ENCODE measurements at regions not wholly inside any gene's neighbourhood (a gene's known extent, or its start where the extent isn't known, plus 50 kb on each side); places are given as distances from the start of the nearest gene placed in this dataset.

DNA sequence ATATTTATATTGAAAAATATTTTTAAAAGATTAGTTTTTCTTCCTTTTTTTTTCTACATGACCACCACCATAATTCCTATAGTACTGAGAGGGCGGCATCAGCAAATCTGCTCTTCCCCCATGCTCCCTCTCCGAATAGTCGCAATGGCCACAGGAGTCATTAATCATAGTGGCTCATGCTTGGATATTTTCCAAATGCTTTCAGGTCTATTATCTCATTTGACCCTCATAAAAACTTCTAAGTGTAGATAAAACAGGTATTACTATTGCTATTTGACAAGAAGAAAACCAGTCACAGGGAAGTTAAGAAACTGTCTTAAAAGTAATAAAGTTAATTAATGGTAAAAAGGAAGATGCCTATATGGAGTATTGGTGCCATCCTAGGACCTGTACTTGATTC, 440.7 kb downstream of the CMPK2 start:
- DNase-seq, result no peak

DNA sequence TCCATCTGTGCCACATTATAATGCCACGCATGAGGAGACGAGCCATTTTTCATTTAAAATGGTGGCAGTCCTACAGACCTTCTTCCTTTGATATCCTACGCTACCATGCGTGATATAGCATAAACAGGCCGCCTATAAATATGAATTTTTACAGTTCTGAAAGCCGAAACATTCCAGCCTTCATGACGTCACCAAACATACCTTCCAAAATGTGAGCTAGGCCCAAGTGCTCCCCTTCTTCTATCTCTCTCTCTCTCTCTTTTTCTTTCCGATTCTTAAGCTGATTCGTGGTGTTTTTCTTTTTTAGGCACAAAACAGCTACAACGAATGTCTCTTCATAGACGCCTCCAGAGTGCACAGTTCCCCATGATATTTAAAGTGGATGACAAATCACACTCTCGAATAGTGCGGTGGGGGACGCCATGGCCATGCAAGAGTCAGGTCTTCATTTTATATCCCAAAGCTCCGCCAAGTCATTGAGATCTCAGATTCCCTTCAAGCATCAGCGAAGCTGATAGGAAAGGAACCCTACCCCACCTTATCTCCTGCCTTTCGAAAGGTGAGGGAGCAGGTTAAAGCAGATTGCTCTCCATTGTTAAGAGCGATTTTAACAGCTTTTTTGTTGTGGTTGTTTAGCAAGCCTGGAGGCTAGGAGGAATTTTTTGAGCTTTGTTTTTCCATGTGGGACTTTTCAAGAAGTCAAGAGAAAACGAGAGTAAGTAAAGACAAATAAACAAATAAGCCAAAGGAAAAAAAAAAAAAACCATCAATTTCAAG, 436.3 kb downstream of the CMPK2 start:
- no peak for DNase-seq

DNA sequence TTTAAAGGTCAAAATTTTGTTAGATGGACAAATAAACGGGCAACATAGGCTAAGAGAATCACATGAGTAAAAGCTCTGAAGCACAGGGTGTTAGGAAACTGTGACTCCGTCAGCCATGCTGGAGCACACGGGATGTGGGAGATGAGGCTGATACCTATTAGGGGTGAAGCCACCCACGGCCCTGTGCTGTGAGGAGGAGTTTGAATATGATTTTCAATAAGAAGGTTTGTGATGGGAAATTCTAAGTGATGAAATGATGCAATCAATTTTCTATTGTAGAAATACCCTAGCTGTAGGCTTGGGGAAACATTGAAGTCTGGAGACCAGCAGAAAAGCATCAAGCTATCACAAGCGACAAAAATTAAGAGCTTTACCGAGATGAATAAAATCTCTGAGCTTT, 431.3 kb downstream of the CMPK2 start:
- DNase-seq, result no peak

DNA sequence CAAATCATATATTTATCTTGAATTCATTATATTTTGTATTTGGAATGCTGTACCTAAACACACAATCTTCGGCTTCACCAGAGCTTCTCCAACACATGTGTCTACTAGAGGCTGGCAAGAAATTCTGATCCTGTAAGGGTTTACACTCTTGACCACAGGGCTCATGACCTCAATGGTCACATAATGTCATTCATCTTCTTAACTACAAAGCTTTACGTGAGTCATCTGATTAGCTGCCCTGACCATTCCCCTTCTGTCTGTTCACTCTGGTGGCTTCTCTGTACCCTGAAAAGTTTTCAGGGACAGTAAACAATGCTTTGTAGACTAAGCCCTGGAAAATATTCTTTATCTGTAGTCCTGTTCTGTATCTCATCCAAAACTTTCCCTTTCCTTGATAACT, 423.9 kb downstream of the CMPK2 start:
- no peak for DNase-seq

DNA sequence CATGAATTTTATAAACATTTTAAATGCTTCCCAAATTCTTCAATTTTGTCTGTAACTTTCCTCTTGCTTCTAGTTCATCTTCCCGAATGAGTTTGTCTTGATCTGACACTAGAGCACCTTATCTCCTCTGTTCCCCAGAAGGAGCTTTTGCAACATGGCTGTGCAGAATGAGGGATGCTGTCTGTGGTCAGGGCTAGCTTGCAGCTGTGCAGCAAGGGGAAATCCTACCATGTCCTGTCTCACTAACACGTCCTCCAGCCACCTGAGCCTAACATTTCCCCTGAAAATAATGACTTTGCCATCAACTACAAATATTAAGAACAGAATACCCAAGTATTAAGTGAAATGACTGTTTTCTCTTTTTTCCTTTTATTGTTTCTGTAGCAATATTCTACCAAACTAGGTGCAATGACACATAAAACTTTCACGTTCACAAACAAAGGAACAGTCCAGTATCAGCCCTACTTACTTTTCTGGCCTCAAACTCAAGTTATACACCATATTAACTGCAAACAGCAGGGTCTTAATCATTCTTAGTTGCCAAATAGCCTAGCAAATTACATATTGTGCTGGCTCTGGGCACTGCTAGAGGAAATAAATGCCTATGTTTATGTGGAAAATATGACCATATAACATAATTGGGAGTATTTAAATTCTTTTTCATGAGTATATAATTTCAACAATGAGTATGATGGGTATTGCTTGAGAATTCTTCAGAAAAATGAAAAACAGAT, 423.3 kb downstream of the CMPK2 start:
- DNase-seq, result no peak

DNA sequence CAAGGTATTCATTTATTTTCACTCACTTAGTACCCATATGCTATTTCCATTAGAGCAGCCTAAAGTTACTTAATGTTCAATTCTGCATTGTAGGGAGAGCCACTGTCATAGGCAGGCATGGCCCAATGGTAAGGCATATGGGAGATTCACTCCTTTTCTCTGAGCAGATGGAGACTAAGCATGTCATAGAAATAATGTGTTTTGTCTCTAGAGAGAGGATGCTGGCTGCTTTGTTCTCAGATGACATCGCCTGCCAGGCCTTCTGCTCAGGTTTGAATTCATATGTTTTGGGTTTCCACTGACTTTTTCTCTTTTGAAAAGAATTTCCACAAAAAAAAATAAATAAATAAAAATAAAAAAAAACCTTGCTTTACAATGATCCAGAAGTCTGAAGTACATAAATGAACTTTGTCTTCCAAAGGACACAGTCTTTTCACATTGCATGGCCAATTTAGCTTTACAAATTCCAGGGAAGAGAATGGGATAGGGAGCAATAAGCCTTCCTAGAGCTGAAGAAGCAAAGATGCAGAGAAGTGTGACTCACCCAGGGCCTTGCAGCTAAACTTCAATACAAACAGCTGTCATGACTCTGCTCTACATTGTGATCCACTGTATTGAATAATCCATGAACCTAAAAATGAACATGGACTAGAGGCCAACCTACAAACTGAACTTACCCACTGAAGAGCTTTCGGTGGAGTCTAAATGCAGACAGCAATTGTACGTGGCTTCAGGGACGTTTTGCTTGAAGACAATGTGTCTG, 422.5 kb downstream of the CMPK2 start:
- no peak for DNase-seq

DNA sequence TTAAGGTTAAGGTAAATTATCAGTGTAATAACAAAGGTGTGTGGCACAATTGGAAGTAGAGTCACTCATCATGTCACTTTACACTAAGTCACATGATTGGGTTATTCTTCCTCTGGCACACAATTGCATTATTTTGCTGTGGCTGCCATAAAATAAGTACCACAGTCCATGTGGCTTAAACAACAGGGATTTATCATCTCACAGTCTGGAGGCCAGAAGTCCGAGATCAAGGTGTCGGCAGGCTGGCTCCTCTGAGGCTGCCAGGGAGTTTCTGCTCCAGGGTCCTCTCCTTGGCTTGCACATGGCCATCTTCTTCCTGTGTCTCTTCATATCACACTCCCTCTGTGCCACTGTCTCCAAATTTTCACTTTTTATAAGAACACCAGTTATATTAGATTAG, 421.2 kb downstream of the CMPK2 start:
- DNase-seq, result no peak

DNA sequence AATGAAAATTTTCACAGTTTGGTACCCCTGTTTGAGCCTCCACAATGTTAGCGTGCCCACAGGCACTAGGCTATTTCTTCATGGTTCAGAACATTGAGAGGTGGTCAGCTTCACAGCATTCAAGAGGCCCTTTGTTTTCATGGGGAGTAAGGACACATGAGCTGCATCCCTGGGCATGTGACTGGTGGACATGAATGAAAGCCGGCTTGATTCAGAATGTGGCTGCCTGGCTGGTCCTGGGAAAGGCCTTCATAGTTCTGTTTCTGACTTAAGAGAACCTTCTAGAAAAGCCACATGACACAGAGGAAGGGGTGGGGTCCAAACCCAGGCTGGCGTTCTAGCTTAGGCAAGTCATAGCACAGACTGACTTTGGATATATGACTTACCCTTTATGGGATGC, 420.6 kb downstream of the CMPK2 start:
- no peak for DNase-seq

DNA sequence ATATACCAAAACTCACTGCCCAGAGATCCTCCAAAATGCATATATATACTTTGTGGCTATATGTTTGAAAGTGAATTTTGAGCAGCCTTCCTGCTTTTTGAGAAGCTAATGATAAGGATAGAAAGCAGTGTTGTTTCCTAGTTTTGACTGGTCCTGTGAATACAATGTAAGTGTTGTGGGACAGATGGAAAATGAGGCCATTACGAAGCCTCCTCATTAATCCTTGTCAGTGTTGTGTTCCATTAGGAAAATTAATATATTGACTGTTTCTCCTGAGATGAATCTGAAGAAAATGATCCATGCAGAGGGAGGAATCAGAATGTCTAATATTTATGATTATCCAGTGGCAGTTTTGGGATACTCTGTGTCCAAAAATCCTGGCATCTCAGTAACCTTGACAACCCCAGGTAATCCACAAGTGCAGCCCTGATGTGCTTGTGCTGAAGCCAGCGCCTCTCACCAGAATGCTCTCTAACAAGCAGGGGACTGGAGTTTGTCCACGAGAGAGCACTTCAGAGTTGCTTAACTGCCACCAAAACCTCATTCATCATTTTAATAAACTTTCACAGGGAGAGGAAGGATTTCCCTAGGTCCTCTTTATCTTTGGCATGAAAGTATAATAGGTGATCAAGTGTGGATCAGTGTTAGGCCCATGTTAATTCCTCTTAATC, 418.6 kb downstream of the CMPK2 start:
- DNase-seq, result no peak

DNA sequence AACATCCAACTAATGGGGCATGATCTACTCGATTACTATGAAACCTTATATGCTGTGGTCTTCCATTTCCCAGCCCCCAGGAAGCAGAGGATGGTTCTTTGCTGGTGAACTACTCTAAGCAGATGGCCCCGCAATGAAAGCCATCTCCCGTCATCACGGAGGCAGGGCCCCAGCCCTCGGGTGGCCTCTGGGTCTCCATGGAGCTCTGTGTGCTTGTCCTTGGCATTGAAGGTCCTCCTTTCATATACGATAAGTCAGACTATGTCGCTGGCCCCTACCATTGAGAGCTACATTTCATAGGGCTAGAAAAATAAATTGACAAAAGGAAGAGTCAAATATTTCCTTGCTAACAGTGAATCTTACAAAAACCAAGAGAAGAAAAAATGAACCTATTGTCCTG, 416.8 kb downstream of the CMPK2 start:
- no peak for DNase-seq

DNA sequence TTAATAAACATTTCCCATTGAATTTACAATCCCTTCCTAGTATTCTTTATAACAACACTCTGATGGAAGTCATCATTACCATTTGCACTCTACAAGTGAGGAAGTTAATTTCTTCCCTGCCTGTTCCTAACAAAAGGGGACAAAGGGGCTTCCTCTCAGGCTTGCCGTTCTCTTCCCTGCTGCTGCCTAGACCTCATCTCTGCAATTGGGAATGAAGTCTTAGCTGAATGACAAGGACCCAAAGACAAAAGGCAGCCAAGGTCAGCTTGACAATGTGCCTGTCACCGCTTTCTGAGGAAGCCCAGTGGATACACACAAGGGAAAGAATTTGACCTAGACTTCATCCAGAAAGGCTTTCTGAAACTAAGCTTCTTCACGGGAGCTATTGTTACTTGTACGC, 416.4 kb downstream of the CMPK2 start:
- DNase-seq, result no peak

DNA sequence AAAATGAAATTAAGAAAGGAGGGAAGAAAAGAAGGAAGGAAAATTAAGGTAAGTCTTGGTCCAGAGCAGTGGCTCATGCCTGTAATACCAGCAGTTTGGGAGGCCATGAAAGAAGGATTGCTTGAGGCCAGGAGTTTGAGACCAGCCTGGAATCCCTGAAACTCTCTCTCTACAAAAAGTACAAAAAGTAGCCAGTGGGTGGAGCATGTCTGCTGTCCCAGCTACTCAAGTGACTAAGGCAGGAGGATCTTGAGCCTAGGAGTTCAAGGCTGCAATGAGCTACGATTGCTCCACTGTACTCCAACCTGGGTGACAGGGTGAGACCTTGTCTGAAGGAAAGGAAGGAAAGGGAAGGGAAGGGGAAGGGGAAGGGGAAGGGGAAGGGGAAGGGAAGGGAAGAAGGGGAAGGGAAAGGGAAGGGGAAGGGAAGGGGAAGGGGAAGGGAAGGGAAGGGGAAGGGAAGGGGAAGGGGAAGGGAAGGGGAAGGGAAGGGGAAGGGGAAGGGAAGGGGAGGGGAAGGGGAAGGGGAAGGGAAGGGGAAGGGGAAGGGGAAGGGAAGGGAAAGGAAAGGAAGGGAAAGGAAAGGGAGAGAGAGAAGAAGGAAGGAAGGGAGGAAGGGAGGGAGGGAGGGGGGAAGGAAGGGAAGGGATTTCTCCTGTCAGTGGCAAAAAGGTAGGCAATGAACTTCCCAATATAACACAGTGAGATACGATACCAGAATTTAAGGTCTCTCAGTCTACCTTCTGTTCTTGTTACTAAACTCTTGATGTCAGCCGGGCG, 412.8 kb downstream of the CMPK2 start:
- no peak for DNase-seq

DNA sequence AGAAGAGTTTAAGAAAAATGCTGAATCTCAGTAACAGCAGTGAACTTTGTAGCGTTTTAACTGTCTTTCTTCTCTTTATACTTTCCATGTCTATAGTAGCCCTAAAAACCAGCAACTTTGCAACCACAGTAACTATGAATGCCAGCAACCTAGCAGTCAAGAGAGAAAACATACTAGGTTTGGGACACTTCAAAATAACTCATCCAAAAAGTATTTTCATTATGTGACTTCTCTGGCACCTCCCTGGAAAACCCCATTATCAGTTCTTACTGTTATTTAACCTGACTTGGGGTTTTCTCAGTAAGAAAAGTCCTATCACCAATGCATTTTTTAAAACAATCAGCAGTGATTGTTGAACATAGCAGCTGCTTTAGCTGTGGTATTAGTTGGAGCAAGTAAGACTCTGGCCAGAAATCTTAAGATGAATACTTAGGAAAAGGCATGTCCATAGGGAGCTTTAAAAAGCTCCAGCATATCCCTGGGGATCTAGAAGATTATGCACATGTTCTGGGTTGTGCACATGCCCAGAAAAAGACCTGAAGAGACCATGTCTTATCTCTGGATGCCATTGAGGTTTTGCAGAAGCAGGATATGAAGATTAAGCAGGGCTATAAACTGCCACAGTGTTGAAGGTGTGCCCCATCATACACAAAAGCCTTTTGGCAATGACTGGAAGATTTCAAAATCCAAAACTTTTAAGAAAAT, 411.3 kb downstream of the CMPK2 start:
- DNase-seq, result no peak

DNA sequence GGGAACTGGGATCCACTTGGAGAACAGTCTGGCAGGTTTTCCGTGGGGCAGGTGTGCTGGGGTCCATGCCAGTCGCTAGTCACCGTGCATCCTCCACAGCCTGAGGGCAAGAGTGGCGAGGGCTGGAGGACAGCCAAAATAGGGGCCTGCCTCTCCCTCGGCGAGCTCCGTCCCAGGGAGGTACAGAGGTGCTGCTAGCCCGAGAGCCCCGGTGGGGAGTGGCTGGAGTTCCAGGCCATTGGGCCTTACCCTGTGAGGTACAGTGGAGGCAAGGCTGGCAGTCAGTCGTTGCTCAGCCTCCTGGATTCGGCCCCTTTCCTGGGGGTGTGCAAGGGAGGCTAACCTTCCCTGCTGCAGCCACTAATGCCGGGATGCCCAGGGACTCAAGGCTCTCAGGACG, 406.6 kb downstream of the CMPK2 start:
- DNase-seq, result no peak

DNA sequence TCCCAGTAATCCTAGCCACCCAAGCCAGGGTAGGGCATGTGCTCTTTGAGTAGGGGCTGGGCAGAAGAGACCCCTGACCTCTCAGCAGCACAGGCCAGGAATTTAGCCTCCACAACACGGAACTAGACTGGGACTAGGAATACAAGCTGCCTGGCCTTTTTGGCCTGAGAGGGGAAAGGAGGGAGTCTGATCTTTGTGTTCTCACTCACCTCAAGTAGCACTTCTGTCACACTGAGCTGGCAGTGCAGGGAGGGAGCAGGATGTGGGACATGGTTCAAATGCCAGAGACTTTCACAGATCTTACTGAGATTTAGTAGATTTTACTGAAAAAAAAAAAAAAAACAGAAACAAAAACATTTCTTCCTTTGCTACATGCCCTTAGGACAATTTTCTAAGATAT, 395.2 kb downstream of the CMPK2 start:
- DNase-seq, result no peak

DNA sequence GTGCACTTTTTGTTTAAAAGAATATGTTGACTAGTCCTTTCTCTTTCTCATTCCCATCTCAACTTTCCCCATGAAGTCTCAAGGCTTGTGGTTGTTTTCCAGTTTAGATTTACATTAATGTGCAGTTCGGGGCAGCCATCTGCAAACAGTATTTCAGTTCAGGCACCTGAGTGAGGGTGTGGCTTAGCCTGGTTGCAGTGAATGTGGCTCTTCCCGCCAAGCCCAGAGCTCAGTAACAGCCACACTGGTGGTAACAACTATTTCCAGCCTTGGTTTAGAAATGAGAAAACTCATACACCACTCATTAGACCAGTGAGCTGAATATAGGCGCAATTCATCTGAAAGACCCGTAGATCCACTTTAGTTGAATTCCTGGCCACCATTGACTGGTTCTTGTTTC, 394.3 kb downstream of the CMPK2 start:
- DNase-seq, result no peak

DNA sequence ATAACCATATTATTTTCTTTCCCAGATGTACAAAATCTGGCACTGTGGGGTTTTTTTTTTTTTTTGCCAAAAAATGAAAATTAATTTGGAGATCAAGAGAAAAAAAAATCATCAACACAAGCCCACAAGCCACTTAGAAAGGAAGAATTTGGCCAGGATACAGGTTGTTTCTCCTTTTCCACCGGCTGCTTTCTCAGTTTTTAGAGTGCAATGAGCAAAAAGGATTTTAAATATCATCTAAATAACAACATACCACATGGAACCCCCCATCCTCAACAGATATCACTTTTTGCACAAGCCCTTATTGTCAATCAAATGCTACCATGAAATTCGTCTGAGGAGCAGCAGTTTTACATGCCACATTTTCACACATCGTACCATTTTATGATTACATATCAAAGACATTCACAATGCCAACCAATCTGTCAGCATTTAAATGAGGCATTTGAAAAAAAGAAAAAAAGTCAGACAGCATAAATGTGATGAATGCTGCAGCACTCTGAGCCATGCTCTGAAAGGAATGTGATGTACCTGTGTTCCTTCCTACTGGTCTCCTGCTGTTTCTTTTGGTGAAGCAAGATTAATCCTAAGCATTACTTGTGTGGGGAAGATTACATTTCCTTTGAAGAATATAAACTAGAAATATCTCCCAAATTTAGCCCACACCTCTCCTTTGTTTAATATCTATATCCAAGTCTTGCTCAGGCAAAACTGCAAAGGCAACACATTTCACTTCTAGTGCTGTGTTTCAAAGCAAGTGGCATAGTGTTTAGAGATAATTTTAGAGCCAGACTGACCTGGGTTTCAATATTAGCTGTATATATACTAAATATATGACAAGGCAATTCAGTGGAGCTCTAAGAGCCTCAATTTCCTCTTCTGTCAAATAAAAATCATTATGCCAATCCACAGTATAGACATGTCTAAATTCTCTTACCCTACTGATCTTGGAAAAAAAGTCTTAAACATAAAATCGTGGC, 391.3 kb downstream of the CMPK2 start:
- no peak for DNase-seq

DNA sequence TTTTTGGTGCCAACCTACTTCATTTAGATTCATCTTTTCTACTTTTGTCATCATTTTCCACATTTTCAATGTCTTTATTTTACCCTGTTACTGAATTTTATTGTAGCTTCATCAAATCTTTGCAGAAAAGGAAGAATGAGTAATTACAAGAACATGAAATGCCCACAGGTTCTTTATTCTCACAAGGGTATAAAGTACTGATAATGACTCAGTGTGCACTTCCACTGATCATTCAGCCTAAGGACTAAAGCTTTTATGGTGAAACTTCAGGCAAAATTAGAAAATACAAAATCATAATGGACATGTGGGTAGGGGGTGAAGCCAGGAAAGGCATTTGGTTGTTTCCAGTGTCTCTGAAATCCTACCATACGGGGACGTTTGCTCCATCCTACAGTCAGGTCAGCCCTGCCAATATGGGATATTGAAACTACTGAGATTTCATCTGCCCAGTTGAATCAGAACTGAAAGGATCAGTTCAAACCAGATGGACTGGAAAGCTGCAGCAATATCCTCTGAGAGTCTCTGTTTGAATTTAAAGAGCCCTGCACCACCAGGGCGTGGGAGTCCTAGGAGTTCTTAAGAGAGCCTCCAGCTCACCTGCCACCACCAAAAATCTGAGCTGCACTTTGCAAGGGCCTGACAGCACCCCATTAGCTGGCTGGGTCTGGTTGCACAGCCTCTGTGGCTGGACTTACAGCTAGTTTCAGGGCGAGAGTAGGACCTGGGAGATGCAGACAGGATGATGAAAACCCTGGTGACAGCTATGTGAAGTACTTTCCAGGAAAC, 390.4 kb downstream of the CMPK2 start:
- no peak for DNase-seq

DNA sequence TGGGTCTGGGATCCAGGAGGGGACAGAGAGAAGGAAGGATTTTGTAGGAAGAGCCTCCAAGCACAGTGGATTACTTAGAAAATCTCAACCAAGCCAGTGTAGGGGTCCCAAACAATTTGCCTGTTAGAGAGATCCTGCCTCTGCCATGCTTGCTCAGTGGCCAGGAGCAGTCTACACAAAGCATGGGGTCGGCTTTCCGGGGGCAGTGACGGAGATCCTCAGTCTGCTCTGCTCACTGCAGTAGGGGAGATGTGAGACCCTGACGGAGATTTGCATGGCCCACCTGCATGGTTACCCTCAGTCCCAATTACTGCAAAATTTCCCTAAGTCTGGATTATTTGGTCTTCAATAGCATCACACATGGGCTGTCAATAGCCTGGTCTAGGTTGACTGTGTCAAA, 385.2 kb downstream of the CMPK2 start:
- DNase-seq, result no peak

DNA sequence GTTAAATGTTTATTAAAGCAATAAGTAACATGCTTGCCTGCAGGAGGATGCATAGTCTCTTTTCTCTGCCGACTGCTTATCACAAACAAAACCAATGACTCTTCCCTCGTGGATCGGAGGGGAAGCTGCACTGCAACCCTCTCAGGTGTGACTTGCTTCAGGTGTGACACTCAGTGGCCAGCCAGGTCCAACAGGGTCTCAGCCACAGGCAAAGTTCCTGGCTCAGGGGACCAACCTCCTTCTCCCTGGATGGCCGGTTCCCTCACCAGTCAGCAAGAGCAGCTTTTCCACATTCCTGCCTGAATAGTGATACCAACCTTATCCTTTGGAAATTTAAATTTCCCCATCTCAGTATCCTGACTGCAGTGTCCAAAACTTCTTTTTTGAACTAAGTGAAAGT, 383.5 kb downstream of the CMPK2 start:
- no peak for DNase-seq
